ENCODE measurements at regions not wholly inside any gene's neighbourhood (a gene's known extent, or its start where the extent isn't known, plus 50 kb on each side); places are given as distances from the start of the nearest gene placed in this dataset.

DNA sequence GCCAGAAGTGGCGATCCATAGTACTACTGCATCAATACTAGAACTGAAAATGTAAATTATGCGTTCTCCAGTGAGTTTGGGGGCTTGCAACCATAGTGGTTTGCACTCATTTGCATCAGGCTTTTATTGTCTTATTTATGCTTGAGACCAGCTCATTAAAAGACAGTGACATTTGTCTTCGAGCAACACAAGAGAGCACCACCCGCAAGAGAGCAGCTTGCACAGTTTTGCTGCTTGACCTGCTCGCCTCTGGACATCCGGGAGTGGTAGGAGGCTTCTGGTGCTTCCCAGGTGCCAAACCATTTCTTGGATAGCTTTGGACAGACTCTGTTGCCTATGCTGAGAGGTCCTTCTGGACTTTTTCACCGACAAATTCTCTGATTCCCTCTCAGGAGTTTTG lies 294.6 kb downstream of the MEX3B start (continued):
- TF ChIP-seq, protein P1, sequence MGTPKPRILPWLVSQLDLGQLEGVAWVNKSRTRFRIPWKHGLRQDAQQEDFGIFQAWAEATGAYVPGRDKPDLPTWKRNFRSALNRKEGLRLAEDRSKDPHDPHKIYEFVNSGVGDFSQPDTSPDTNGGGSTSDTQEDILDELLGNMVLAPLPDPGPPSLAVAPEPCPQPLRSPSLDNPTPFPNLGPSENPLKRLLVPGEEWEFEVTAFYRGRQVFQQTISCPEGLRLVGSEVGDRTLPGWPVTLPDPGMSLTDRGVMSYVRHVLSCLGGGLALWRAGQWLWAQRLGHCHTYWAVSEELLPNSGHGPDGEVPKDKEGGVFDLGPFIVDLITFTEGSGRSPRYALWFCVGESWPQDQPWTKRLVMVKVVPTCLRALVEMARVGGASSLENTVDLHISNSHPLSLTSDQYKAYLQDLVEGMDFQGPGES (IDR thresholded peaks at IDR 0.05; ENCODE audit: low read depth, low read length): no peak
- TF ChIP-seq SIN3A (IDR thresholded peaks at IDR 0.05; ENCODE audit: borderline replicate concordance, low read depth, low read length) (no peak), CHD2 (IDR thresholded peaks at IDR 0.05; ENCODE audit: low read length, partially characterized antibody) (no peak), YY1 (IDR thresholded peaks at IDR 0.05; ENCODE audit: low read depth) (no peak), GABPA (IDR thresholded peaks at IDR 0.05; ENCODE audit: low read depth) (no peak)

DNA sequence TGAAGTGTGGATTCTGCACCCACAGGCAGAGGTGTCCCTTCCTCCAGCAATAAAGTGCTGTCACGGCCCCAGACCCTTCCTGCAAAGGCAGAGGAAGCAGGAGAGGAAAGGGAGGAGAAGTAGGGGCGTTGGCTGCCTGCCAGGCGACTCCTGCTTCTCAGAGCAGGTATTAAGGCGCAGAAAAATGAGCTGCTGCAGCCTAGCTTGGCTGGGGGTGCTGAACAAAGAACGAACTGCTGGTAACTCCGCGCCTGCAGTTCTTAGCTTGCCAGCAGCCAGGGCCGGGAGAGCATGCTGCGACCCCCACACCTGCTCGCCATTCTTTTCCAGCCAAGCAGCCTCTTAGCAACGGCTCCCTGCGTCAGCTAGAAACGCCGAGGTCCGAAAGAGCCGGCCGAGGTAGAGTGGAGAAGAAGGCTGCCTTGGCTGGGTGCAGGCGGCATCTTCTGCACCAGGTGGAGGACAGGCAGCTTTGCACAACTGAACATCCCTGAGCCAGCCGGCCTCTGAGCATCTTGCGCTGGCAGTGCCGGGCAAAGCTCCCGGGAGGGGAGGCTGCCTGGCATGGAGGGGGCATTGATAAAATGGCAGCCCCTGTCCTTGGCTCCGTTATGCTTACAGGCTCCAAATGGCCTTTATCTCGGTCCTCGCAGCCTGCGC lies 296.0 kb downstream of the MEX3B start:
- Histone ChIP-seq H2AFZ (ENCODE audit: low read depth) (no peak overlapping the region), H3K9ac (no peak overlapping the region), H4K20me1 (ENCODE audit: insufficient read depth) (no peaks in the 10 kb centered on the region), H3F3A (replicated peaks; ENCODE audit: insufficient read depth) (no peaks in the 10 kb centered on the region), H3K4me2 (no peak overlapping the region), H3K9me3 (no peaks in the 10 kb centered on the region), H3K36me3 (replicated peaks in 1 of 2; ENCODE audit: control insufficient read depth in 1 of 2, insufficient read depth in 2 of 2, low read length in 1 of 2) (no peaks in the 10 kb centered on the region), H3K27ac (ENCODE audit: low read depth in 2 of 2, low read length in 1 of 2) (no peak overlapping the region), H3K79me2 (ENCODE audit: insufficient read depth) (no peaks in the 10 kb centered on the region), H3K9me2 (no peaks in the 10 kb centered on the region), H3K4me3 (ENCODE audit: low read depth in 2 of 2, low read length in 1 of 2) (no peak overlapping the region), H3K27me3 (ENCODE audit: insufficient read depth) (no peaks in the 10 kb centered on the region), H3K4me1 (ENCODE audit: control insufficient read depth in 1 of 2, insufficient read depth in 2 of 2, low read depth in 1 of 2, low read length in 1 of 2) (peaks cover 0 to 47% of the 10 kb centered on the region in 2 experiments)
- no peak for DNase-seq
- ChIA-PET POLR2A (interaction anchor here (0.5 kb wide), 1 partner anchor 128 kb away, joined by 3 read pairs; no protein-coding TSS in a partner anchor), CTCF (interaction anchor here (2.0 kb wide), 1 partner anchor 268 kb away, joined by 7 read pairs; no protein-coding TSS in a partner anchor)
- TF ChIP-seq RFX5 (IDR thresholded peaks at IDR 0.05; ENCODE audit: low read length): no peak
- no peak for TF ChIP-seq SMC3 (IDR thresholded peaks at IDR 0.05; ENCODE audit: low read depth, low read length)
- WGBS (ENCODE audit: low lambda C conversion rate): 64% methylated on average over 22 of the region's 26 CpGs

DNA sequence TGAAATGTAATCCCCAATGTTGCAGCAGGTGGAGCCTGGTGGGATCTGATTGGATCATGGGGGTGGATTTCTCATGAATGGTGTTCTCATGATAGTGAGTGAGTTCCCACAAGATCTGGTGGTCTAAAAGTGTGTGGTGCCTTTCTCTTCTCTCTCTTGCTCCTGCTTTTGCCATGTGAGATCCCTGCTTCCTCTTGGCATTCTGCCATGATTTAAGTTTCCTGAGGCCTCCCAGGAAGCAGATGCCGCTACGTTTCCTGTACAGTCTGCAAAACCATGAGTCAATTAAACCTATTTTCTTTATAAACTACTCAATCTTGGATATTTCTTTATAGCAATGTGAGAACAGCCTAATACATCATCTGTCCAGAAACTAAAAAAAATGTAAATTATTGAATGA lies 298.3 kb downstream of the MEX3B start:
- no peak overlapping the region for H2AFZ ChIP-seq (ENCODE audit: low read depth)
- no peaks in the 10 kb centered on the region for H3K9me2 ChIP-seq
- no peaks in the 10 kb centered on the region for H3K9me3 ChIP-seq
- no peak overlapping the region for H3K27ac ChIP-seq (ENCODE audit: low read depth in 2 of 2, low read length in 1 of 2)
- ChIA-PET POLR2A (no interaction called here), CTCF (no interaction called here)
- no peak overlapping the region for H3K4me2 ChIP-seq
- no peaks in the 10 kb centered on the region for H3K36me3 ChIP-seq (replicated peaks in 1 of 2; ENCODE audit: control insufficient read depth in 1 of 2, insufficient read depth in 2 of 2, low read length in 1 of 2)
- 43% methylated on average over 2 of the region's 2 CpGs for WGBS (ENCODE audit: low lambda C conversion rate)
- H3K4me1 ChIP-seq (ENCODE audit: control insufficient read depth in 1 of 2, insufficient read depth in 2 of 2, low read depth in 1 of 2, low read length in 1 of 2): peaks cover 0 to 28% of the 10 kb centered on the region in 2 experiments; a peak in 3 of 4 replicates
- H3F3A ChIP-seq (replicated peaks; ENCODE audit: insufficient read depth): no peaks in the 10 kb centered on the region
- no peak for DNase-seq
- no peak overlapping the region for H3K4me3 ChIP-seq (ENCODE audit: low read depth in 2 of 2, low read length in 1 of 2)
- H4K20me1 ChIP-seq (ENCODE audit: insufficient read depth): no peaks in the 10 kb centered on the region
- H3K9ac ChIP-seq: no peak overlapping the region
- TF ChIP-seq MEF2A (IDR thresholded peaks at IDR 0.05; ENCODE audit: borderline replicate concordance, low read depth) (no peak), EZH2phosphoT487 (IDR thresholded peaks at IDR 0.05; ENCODE audit: borderline replicate concordance, low read depth) (no peak), TAF1 (IDR thresholded peaks at IDR 0.05; ENCODE audit: borderline replicate concordance, low read depth, low read length) (no peak)
- no peaks in the 10 kb centered on the region for H3K27me3 ChIP-seq (ENCODE audit: insufficient read depth)
- no peaks in the 10 kb centered on the region for H3K79me2 ChIP-seq (ENCODE audit: insufficient read depth)
